HG03469 (cell line): ENCODE measurements at regions not wholly inside any gene's neighbourhood (a gene's known extent, or its start where the extent isn't known, plus 50 kb on each side); places are given as distances from the start of the nearest gene placed in this dataset.

Experiments
- ATAC-seq: cut with Tn5 transposase; IDR thresholded peaks from one replicate; pipeline ENCODE4 v1.9.1; 2021; ENCODE audit warnings: mild to moderate bottlenecking, moderate library complexity, moderate number of reproducible peaks; ENCODE audit not compliant: unreplicated experiment

- no peak for ATAC-seq
Measured at GRCh38 chr6:98094696-98095095, 739.7 kb upstream of the POU3F2 start.

GRCh38 chr6:98107801-98108200, 726.6 kb upstream of the POU3F2 start:
- no peak for ATAC-seq

DNA sequence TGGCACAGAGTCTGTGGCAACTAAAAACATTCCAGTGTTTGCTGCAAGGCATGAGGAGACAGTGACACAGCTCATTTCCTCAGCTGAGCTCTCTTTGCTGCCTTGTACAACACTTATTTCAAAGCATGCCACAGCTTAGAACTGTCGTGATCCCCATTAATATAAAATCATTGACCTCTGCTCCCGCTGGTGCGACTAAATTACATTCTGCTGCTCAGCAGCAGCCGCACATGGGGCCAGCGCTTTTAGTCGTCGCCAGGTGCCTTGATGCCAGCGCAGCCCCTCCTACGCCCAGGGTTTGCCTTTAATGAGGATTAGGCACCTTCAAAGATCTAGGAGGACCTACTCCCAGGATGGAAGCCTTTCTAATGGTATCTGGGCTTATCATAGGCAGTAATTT, 717.9 kb upstream of the POU3F2 start:
- no peak for ATAC-seq

GRCh38 chr6:98117068-98117467, 717.3 kb upstream of the POU3F2 start:
- no peak for ATAC-seq

DNA sequence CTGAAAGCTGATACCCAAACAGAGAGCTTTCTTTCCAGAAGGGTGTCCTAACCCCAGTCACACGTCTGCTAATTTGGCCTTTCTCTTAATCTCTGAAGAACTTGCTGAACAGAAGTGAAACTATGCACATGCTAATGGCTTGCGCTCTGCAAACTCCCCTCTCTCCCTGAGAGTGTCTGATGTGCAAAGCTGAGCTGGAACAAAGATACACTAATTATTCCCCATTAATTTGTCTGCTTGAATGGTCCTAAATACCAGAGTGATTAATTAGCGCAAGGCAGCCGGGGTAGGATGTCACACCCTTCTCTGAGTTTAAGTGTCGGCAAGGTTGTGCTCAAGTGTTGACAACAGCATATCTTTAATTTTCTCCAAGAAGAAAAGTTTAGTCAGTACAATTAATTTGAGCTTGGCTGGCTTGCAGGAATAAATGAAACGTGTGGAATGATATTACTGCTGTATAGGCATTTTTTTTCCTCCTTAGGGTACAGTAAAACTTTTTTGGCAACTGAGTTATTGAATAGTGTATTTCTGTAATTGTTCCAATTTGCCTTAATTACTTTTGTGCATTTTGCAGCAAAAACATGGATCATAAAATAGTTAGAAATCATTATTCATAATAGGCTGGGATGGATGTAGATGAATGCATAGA, 715.9 kb upstream of the POU3F2 start:
- ATAC-seq = no peak

DNA sequence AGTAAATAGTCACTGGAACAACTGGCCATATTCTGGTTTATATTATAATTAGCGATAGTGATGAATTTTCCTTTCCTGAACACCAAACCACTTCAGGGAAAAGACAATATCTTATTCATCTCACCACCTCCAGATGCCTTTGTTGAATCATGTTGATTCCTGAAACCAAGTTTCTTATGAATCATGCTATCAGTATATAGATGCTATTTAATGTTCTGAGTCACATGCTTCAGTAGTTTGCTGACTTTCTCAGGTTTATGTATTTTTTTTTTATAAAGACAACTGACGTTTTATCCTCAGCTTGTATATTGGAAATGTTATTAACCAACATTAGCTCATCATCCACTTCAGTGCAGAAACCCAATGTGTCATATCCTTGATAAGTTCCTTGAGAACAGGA, 710.2 kb upstream of the POU3F2 start:
- ATAC-seq = no peak

DNA sequence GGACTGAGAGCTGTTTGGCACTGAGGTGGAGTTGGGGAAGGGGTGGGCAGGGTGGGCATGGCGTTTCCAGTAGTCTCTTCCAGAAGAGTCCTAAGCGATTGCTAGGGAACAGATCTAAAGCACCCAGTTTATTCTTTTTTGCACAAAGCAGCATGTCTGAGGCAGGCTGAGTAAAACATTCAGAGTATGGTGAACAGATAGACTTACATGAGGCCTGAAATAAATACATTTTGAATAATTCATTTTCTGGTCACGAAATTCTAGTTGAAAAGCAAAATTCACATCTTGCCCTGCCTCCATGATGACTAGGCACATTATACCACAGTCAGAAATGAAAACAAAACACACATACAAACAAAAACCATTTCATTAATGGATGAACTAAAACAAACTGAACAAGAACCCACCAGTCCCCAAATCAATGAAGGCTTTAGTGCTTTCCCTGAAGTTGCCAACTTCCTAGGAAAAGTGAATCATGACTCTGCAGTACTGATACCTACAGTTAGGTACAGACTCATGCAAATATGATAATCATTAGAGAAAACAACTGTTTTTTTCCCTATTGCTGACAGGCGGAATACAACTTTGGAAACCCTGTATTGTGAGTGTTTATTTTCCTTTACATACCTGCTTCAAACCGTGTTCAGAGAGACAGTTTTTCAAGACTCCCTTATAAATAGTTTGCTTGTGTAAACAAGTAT, 702.9 kb upstream of the POU3F2 start:
- no peak for ATAC-seq

DNA sequence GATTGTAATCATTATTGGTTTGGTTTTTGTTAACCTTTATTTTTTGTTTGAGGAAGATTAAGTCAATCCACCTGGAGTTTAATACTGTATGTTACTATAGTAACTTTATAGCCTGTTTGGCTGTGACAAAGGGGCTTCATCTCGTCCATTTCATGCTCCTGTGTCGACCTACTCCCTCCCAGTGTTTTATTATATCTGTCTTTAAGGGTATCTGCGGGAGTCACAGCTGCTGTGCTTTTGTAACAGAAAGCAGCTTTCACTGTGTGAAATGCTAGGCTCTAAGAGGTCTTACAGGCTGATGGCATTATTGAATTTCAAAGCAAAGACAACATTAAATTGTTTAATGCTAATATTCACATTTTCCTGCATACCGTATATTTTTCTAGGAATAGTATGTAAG, 698.0 kb upstream of the POU3F2 start:
- no peak for ATAC-seq

- ATAC-seq = no peak
Measured at GRCh38 chr6:98137391-98137790, 697.0 kb upstream of the POU3F2 start.

GRCh38 chr6:98142839-98143238, 691.5 kb upstream of the POU3F2 start:
- no peak for ATAC-seq

DNA sequence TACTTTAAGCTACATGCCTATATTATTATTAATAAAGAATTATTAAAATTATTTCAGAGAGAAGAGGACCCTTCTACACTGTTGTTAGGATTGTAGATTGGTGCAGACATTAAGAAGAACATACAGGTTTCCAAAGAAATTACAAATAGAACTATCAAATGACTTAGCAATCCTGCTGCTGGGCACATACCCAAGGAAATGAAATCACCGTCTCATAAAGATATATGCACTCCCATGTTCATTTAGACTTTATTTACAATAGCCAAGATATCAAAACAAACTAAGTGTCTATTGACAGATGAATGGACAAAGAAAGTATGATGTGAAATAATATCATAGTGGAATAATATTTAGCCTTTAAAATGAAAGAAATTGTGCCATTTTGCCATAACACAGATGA, 687.7 kb upstream of the POU3F2 start:
- ATAC-seq = no peak

GRCh38 chr6:98156580-98156979, 677.8 kb upstream of the POU3F2 start:
- ATAC-seq = no peak

DNA sequence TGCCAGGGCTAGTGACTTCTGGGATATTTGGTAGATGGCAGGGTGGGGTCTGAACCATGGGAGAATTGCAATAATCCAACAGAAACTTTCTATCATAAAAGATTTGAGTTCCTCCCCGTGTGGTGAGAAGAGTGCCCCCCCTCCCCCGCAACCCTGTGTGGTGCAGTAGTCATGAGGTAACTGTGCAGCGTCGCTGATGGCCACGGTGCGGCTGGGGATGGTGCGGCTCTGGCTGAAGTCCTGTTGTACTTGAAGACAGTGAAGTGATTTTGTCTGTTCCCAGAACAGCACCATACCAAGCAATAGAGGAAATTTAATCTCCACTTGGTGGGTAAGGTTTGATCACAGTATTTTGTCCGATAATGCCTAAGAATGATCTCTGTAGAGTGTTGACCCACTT, 654.8 kb upstream of the POU3F2 start:
- ATAC-seq = no peak

DNA sequence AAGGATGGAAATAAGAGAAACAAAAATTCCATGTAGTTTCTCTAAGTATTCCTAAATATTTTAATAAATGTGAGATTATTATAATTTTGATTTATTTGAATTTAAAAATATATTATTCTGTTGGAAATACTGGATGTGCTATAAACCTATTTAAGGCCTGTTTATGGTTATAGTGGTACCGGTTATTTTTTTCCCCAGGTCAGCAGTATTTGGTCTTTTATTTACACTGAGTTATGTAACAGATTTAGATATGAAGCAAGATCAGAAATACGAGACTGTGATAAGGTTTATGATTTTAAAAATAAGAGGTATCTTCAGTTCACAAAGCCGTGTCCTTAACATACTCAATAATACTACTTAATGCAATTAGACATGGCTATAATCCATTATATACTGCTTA, 634.3 kb upstream of the POU3F2 start:
- no peak for ATAC-seq

DNA sequence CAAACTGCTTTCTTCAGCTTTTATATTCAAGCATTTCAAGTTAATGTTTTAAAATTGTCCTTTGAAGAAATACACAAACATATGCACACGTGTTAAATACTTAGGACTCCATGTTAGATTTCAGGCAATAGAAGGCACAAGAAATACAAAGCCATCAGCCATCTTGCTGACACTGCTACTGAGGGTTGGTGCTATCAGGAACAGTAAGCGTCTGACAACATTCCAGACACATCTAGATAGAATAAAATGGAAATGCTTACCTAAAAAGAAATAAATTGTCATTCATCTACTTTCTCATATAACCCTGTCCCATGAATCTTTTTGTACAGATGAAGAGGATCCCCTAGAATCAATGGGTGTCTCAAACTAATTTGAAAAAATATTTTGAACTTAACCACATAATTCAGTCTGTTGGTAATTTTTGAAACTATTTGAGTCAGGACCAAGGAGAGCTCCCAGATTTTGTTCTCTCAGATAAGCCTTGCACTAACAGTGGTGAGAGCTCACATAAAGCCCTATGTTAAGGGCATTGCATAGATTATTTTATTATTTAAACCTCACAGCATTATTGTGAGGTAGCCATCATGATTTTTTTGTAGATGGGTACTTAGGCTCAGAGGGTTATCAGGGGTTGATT, 631.1 kb upstream of the POU3F2 start:
- ATAC-seq = no peak

GRCh38 chr6:98212468-98212867, 621.9 kb upstream of the POU3F2 start:
- no peak for ATAC-seq

DNA sequence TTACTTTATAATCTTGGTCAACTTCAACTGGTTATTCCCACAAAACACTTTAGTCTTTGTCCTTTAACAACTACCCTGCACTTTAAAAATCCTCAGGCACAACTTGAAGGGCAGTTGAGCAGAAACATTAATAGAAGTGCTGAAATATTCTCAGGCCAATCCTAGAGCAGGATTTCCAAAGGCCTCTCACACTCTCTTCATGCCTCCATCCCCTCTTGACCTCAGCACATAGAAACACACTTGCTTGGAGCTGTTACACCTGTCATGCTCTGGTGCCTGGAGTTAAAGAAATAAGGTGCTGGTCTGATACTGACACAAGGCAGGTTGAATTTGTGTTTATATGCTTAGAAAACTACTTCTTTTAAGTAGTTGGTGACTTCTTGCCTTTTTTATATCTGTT, 618.8 kb upstream of the POU3F2 start:
- ATAC-seq = no peak

DNA sequence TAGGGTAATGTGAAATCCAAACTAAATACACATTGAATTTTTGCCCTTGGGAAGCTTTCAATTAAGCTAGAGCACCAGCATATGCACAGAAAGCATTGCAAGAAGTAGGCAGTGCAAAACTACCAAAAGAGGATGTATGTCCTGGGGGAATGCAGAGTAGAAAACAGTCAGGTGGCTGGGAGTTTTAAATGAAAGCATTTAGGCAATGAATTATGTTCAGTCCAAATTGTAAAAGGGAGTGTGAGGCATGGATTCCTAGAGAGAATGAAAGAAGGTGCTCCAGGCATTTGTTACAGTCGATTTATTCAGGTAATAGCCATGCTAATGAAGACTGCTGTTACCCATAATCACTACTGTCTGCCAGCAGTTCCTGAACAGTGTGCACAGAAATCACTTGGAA, 604.1 kb upstream of the POU3F2 start:
- ATAC-seq = no peak

- ATAC-seq = no peak
Measured at GRCh38 chr6:98239057-98239456, 595.3 kb upstream of the POU3F2 start.

- ATAC-seq = no peak
Measured at GRCh38 chr6:98241630-98242029, 592.7 kb upstream of the POU3F2 start.

GRCh38 chr6:98254624-98255023, 579.8 kb upstream of the POU3F2 start:
- no peak for ATAC-seq

- no peak for ATAC-seq
Measured at GRCh38 chr6:98260382-98260781, 574.0 kb upstream of the POU3F2 start.
